Sigmoid colon (tissue), 6 donors: ENCODE measurements at regions not wholly inside any gene's neighbourhood (a gene's known extent, or its start where the extent isn't known, plus 50 kb on each side); places are given as distances from the start of the nearest gene placed in this dataset.
"Not testable (repeated sequence)": the region's sequence is repeated elsewhere in the genome, so short reads cannot be mapped to it uniquely, and the experiment has no call there.

Experiments used
- DNase-seq: peaks from one replicate; pipeline ENCODE4 v3.0.0-alpha.2; 2019
- H3K27ac ChIP-seq, 4 donors: fragments of 200-600 bp; sonication (generic); one replicate each; pipeline ENCODE4 v1.5.1; 2016 to 2019; ENCODE audit warnings: mild to moderate bottlenecking in 1 of 4
- H3K27me3 ChIP-seq, 3 donors: fragments of 200-600 bp; sonication (generic); one replicate each; pipeline ENCODE4 v1.5.1; 2019; ENCODE audit warnings: mild to moderate bottlenecking in 1 of 3
- H3K36me3 ChIP-seq, 4 donors: fragments of 200-600 bp; sonication (generic); one replicate each; pipeline ENCODE4 v1.5.1; 2016 to 2019
- H3K4me1 ChIP-seq, 4 donors: fragments of 200-600 bp; sonication (generic); one replicate each; pipeline ENCODE4 v1.5.1; 2017 to 2019
- H3K4me3 ChIP-seq, 4 donors: fragments of 200-600 bp; sonication (generic); one replicate each; pipeline ENCODE4 v1.5.1; 2017 to 2019; ENCODE audit warnings: mild to moderate bottlenecking in 2 of 4, moderate library complexity in 1 of 4
- H3K9me3 ChIP-seq, 4 donors: fragments of 200-600 bp in 3 of 4; sonication (generic) in 3 of 4; one replicate each; pipeline versions ENCODE4 v1.5.1 to v1.6.1; 2013 to 2019
- EP300 ChIP-seq, 4 donors: sonication (generic); formaldehyde crosslinking; IDR thresholded peaks; one replicate each; pipeline ENCODE4 v1.6.1; 2017; ENCODE audit warnings: antibody characterized with exemption in 4 of 4
- POLR2A ChIP-seq, 2 donors: fragments of 450-650 bp; IDR thresholded peaks; one replicate each; pipeline ENCODE4 v1.6.1; 2016; ENCODE audit warnings: antibody characterized with exemption in 2 of 2, mild to moderate bottlenecking in 2 of 2, moderate library complexity in 2 of 2
- POLR2AphosphoS5 ChIP-seq, 4 donors: sonication (generic); formaldehyde crosslinking; IDR thresholded peaks; one replicate each; pipeline ENCODE4 v1.6.1; 2017; ENCODE audit warnings: antibody characterized with exemption in 4 of 4
- WGBS, 2 donors: extraction: QIAGEN DNeasy Blood & Tissue Kit; methylation state at CpG; one replicate each; pipeline ENCODE4 v1.1.7; 2013; 5-methylcytosine and 5-hydroxymethylcytosine counted together
- intact Hi-C: fragments of 100-400 bp; cut with DNase I; formaldehyde crosslinking; loops from one replicate; pipeline ENCODE4 v1.15.1; 2023
- TF ChIP-seq, protein P1 (sequence below), 4 experiments: fragments of 450-650 bp in 3 of 4; fragments of 200-600 bp in 1 of 4; IDR thresholded peaks; one replicate each; pipeline ENCODE4 v1.5.1; 2016 to 2019; ENCODE audit warnings: antibody characterized with exemption in 4 of 4, mild to moderate bottlenecking in 3 of 4, moderate library complexity in 2 of 4
- donor health status: healthy with polysubstance abuse.
- donor health status: healthy.

DNA sequence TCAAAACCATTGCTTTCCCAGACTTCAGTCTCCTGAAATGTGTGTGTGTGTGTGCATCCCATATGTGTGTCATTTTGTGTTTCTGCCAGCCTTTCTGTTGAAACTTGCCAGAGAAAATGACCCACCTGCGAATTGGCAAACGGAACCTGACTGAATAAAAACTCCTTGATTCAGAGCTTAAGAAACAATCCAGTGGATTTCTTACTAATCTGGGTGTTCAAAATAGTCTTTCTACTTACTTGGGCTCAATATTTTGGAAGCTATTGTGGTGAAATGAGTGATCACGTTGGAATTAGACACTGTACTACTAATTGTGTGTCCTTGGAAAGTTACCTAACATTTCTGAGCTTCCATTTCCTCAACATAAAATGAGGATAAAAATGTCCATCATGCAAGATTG, 138.9 kb upstream of the ERG start:
- no peak overlapping the region for H3K4me3 ChIP-seq
- intact Hi-C loops: no loop called here
- 83 to 87% methylated on average over 3 of the region's 3 CpGs for WGBS, 2 donors

DNA sequence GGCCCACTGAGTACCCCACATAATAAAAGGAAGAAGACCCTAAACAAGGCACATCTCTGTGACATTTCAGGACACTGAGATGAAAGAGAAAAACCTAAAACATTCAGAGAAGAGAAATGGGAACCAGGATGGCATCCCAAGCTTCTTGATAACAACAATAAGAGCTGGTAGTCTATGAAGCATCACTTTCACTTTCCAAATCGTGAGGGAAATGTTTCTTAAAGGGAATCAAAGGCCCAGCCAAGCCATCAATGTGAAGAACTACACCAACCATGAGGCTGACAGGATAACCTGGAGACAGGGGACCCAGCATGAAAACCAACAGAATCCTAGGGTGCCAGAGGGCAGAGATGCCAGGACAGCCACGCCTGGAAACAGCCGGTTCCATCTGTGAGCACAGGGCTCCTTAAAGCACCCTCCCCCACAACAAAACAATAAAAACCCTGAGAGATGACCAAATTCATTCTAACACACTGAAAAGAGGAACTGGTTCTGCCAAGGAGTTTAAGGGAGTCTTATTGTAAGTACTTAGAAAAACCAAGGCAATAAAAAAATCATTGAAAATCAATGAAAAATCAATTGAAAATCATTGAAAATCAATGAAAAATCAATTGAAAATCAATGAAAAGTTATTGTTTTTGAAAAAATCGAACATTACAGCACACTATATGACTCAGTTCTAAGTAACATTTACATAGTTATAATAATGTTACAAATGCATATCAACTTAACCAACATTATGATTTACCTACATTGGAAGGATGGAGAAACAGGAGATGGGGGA, 141.5 kb upstream of the ERG start:
- DNase-seq: no peak
- H3K36me3 ChIP-seq: no peaks in the 10 kb centered on the region
- no peaks in the 10 kb centered on the region for H3K27me3 ChIP-seq
- no peaks in the 10 kb centered on the region for H3K9me3 ChIP-seq
- no peak overlapping the region for H3K27ac ChIP-seq
- WGBS, 2 donors: 23 to 27% methylated on average over 4 of the region's 4 CpGs
- TF ChIP-seq EP300 (IDR thresholded peaks at IDR 0.05) (no peak), POLR2AphosphoS5 (IDR thresholded peaks at IDR 0.05) (no peak), POLR2A (IDR thresholded peaks at IDR 0.05) (no peak)
- TF ChIP-seq, protein P1, sequence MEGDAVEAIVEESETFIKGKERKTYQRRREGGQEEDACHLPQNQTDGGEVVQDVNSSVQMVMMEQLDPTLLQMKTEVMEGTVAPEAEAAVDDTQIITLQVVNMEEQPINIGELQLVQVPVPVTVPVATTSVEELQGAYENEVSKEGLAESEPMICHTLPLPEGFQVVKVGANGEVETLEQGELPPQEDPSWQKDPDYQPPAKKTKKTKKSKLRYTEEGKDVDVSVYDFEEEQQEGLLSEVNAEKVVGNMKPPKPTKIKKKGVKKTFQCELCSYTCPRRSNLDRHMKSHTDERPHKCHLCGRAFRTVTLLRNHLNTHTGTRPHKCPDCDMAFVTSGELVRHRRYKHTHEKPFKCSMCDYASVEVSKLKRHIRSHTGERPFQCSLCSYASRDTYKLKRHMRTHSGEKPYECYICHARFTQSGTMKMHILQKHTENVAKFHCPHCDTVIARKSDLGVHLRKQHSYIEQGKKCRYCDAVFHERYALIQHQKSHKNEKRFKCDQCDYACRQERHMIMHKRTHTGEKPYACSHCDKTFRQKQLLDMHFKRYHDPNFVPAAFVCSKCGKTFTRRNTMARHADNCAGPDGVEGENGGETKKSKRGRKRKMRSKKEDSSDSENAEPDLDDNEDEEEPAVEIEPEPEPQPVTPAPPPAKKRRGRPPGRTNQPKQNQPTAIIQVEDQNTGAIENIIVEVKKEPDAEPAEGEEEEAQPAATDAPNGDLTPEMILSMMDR (IDR thresholded peaks at IDR 0.05): no peak
- no peak overlapping the region for H3K4me3 ChIP-seq
- intact Hi-C loops: no loop called here
- no peaks in the 10 kb centered on the region for H3K4me1 ChIP-seq

More for the DNA sequence above, 138.9 kb upstream of the ERG start:
- H3K27ac ChIP-seq: no peak overlapping the region
- TF ChIP-seq EP300 (IDR thresholded peaks at IDR 0.05): no peak
- TF ChIP-seq, protein P1 (IDR thresholded peaks at IDR 0.05): no peak
- no peak for TF ChIP-seq POLR2AphosphoS5 (IDR thresholded peaks at IDR 0.05)
- no peak for TF ChIP-seq POLR2A (IDR thresholded peaks at IDR 0.05)
- H3K9me3 ChIP-seq: no peaks in the 10 kb centered on the region
- no peaks in the 10 kb centered on the region for H3K36me3 ChIP-seq
- H3K27me3 ChIP-seq: no peaks in the 10 kb centered on the region
- H3K4me1 ChIP-seq: no peaks in the 10 kb centered on the region
- no peak for DNase-seq

GRCh38 chr21:38640355-38640742, 142.1 kb upstream of the ERG start:
- H3K27ac ChIP-seq, H3K4me3 ChIP-seq, DNase-seq, H3K9me3 ChIP-seq, intact Hi-C loops, H3K36me3 ChIP-seq, H3K27me3 ChIP-seq, H3K4me1 ChIP-seq: not testable (repeated sequence)
- 92 to 93% methylated on average over 5 of the region's 5 CpGs for WGBS, 2 donors

DNA sequence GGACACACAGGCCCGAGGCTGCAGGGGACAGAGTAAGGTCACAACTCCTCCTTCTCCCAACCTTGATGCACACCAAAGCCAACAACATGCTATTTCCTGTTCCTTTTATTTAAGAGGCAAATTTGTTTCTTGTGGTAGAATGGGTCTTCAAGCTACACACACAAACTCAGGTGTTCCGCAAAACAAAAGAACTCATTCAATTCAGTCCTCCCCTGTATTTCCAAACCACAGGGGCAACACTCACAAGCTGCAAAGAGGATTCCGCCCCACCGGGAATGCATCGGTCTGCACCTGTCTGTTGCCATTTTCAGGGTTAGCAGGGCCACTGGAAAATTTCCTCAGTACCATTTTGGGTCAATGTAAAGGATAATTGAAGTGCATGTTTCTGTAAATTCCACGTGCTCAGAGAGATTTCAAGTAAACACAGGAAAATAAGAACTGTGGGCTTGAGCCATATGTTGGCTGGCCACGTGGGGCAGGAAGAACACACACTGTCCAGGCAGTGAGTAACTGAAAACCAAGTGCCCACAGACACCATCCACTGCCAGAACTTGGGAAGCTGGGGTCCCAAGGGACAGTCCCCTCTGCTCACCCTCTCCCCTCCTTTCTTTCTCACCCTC, 145.2 kb upstream of the ERG start:
- Histone ChIP-seq H3K27me3 (no peaks in the 10 kb centered on the region), H3K27ac (no peak overlapping the region), H3K9me3 (no peaks in the 10 kb centered on the region), H3K4me1 (no peaks in the 10 kb centered on the region), H3K36me3 (no peaks in the 10 kb centered on the region), H3K4me3 (no peak overlapping the region)
- TF ChIP-seq, protein P1 (IDR thresholded peaks at IDR 0.05): no peak
- TF ChIP-seq POLR2AphosphoS5 (IDR thresholded peaks at IDR 0.05) (no peak), POLR2A (IDR thresholded peaks at IDR 0.05) (no peak)
- 69 to 87% methylated on average over 7 of the region's 7 CpGs for WGBS, 2 donors
- DNase-seq: no peak
- intact Hi-C loops: no loop called here

DNA sequence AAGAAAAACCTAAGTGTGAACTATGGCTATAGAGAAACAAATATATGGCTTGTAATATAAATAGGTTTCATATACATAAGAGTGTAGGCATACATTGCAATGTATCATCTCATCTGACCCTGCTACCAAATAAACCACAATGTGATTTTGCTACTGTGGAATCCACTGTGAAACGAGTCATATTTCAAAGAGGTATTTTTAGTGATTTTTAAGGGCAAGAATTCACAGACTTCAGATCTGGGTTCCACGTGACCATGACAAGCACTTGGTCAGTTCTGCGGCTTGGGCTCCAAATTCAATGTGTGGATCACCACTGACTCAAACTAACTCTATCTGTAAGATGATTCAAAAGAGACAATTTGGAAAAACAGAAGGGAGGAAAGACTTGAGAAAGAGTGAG, 147.0 kb upstream of the ERG start:
- TF ChIP-seq EP300 (IDR thresholded peaks at IDR 0.05) (no peak), POLR2AphosphoS5 (IDR thresholded peaks at IDR 0.05) (no peak), POLR2A (IDR thresholded peaks at IDR 0.05) (no peak)
- TF ChIP-seq, protein P1 (IDR thresholded peaks at IDR 0.05): no peak
- H3K27ac ChIP-seq: no peak overlapping the region
- no peaks in the 10 kb centered on the region for H3K27me3 ChIP-seq

More for the DNA sequence above, 147.0 kb upstream of the ERG start:
- WGBS, 2 donors: 87 to 88% methylated on average over 3 of the region's 3 CpGs
- Histone ChIP-seq H3K4me3 (no peak overlapping the region), H3K4me1 (no peaks in the 10 kb centered on the region), H3K36me3 (no peaks in the 10 kb centered on the region), H3K9me3 (no peaks in the 10 kb centered on the region)
- intact Hi-C loops: no loop called here
- DNase-seq: no peak
